A673 (cell line): ENCODE measurements at regions not wholly inside any gene's neighbourhood (a gene's known extent, or its start where the extent isn't known, plus 50 kb on each side); places are given as distances from the start of the nearest gene placed in this dataset.

Experiments
- EZH2 ChIP-seq: fragments of 200-600 bp; sonication (generic); IDR thresholded peaks from 2 replicates; pipeline ENCODE4 v1.6.1; 2017; ENCODE audit warnings: borderline replicate concordance, low read depth, mild to moderate bottlenecking, mixed read lengths, antibody characterized with exemption, low read length; ENCODE audit not compliant: poor library complexity, severe bottlenecking
- TF ChIP-seq, protein P1 (sequence below): fragments of 300-800, 200-600 bp; sonication (generic); conservative IDR thresholded peaks from 2 replicates; pipeline ENCODE4 v1.5.1; 2017; ENCODE audit warnings: low read depth, mild to moderate bottlenecking, antibody characterized with exemption, low read length, moderate library complexity, mixed read lengths

- TF ChIP-seq, protein P1, sequence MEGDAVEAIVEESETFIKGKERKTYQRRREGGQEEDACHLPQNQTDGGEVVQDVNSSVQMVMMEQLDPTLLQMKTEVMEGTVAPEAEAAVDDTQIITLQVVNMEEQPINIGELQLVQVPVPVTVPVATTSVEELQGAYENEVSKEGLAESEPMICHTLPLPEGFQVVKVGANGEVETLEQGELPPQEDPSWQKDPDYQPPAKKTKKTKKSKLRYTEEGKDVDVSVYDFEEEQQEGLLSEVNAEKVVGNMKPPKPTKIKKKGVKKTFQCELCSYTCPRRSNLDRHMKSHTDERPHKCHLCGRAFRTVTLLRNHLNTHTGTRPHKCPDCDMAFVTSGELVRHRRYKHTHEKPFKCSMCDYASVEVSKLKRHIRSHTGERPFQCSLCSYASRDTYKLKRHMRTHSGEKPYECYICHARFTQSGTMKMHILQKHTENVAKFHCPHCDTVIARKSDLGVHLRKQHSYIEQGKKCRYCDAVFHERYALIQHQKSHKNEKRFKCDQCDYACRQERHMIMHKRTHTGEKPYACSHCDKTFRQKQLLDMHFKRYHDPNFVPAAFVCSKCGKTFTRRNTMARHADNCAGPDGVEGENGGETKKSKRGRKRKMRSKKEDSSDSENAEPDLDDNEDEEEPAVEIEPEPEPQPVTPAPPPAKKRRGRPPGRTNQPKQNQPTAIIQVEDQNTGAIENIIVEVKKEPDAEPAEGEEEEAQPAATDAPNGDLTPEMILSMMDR: no peak
- no peak for TF ChIP-seq EZH2
Measured at GRCh38 chr13:22262001-22262885, 591.4 kb downstream of the FGF9 start.
